Skeletal muscle tissue (tissue), 3 donors: ENCODE measurements at regions not wholly inside any gene's neighbourhood (a gene's known extent, or its start where the extent isn't known, plus 50 kb on each side); places are given as distances from the start of the nearest gene placed in this dataset.

Experiments
- H3K27ac ChIP-seq: one replicate; pipeline ENCODE4 v1.7.0; 2013; ENCODE audit warnings: mild to moderate bottlenecking, low read depth, low read length, inconsistent platforms
- H3K27me3 ChIP-seq, 3 donors: one replicate each; pipeline ENCODE4 v1.7.0; 2013; ENCODE audit warnings: low read length in 3 of 3; ENCODE audit not compliant: control insufficient read depth in 3 of 3, insufficient read depth in 3 of 3
- H3K36me3 ChIP-seq, 3 donors: one replicate each; pipeline ENCODE4 v1.7.0; 2013; ENCODE audit warnings: low read length in 3 of 3; ENCODE audit not compliant: control insufficient read depth in 3 of 3, insufficient read depth in 3 of 3
- H3K4me1 ChIP-seq, 3 donors: one replicate each; pipeline ENCODE4 v1.7.0; 2013; ENCODE audit warnings: low read length in 3 of 3, mild to moderate bottlenecking in 3 of 3; ENCODE audit not compliant: control insufficient read depth in 3 of 3, insufficient read depth in 3 of 3
- H3K4me3 ChIP-seq, 3 donors: one replicate each; pipeline ENCODE4 v1.7.0; 2013; ENCODE audit warnings: low read length in 3 of 3
- H3K9ac ChIP-seq, 3 donors: one replicate each; pipeline ENCODE4 v1.7.0; 2013; ENCODE audit warnings: low read length in 3 of 3, mild to moderate bottlenecking in 3 of 3, moderate library complexity in 2 of 3, low read depth in 1 of 3
- H3K9me3 ChIP-seq, 3 donors: one replicate each; pipeline ENCODE4 v1.7.0; 2013; ENCODE audit warnings: low read length in 3 of 3; ENCODE audit not compliant: control insufficient read depth in 3 of 3
- donor health status: Osteomylitis.

DNA sequence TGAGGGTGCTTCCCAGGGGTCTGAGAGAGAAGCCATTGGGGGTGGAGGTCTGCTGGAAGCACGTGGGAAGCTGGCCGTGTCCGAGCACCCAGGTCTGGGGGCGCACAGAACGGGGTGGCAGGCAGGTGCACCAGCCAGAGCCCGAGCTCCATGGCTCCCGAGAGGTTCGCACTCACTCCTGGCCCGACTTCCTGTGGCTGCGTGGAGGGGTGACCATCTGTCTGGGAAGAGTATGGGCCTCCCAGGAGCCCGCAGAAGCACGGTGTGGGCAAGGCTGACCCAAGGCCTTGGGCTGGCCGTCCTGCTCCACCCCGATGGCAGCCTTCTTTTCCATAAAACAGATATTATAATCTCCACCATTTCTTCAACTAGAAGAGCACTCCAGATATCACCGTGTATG lies 256.0 kb upstream of the B3GAT1 start:
- peaks cover 0 to 30% (median 5%) of the 10 kb centered on the region in 3 donors for H3K27me3 ChIP-seq
- H3K4me1 ChIP-seq, result no peaks in the 10 kb centered on the region
- H3K9me3 ChIP-seq, result peaks cover 0 to 2% (median 0%) of the 10 kb centered on the region in 3 donors
- H3K27ac ChIP-seq, result no peak overlapping the region
- no peak overlapping the region for H3K9ac ChIP-seq
- no peaks in the 10 kb centered on the region for H3K36me3 ChIP-seq
- no peak overlapping the region for H3K4me3 ChIP-seq

DNA sequence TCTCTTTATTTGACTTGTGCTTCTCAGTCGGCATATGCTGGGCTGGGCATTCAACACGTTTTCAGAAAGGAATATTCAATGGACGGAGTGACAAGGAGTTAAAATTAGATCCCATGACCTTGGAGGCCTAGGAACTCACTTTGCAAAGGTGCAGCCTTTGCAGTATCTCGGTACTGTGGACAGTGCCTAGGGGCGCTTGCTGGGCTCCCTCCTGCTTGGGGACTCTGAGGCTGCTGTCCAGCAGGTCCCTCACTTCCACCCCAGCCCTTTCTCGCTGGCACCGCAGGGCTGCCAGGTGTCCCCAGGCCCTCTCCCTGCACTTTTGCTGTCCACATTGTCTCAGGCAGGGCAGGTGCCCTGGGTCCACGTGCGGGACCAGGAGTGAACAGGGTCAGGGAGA lies 255.5 kb upstream of the B3GAT1 start:
- Histone ChIP-seq H3K9me3 (peaks cover 0 to 2% (median 0%) of the 10 kb centered on the region in 3 donors), H3K9ac (no peak overlapping the region), H3K36me3 (no peaks in the 10 kb centered on the region), H3K27me3 (peaks cover 0 to 30% (median 5%) of the 10 kb centered on the region in 3 donors), H3K4me3 (no peak overlapping the region), H3K4me1 (no peaks in the 10 kb centered on the region), H3K27ac (no peak overlapping the region)

DNA sequence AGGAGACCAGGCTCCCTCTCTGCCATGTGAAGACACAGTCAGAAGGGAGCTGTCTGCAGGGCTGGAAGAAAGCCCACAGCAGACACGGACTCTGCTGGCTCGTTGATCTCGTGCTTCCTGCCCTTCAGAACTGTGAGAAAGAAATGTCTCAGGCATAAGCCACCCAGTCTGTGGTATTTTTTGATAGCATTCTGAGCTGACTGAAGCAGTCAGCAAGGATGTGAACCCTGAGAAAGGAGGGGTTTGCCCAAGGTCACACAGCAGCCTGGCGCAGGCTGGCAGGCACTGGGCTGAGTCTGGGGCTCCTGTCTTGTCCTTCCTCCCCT lies 255.1 kb upstream of the B3GAT1 start:
- Histone ChIP-seq H3K36me3 (no peaks in the 10 kb centered on the region), H3K27ac (no peak overlapping the region), H3K4me3 (no peak overlapping the region), H3K27me3 (peaks cover 0 to 30% (median 5%) of the 10 kb centered on the region in 3 donors), H3K9me3 (peaks cover 0 to 2% (median 0%) of the 10 kb centered on the region in 3 donors), H3K4me1 (no peaks in the 10 kb centered on the region), H3K9ac (no peak overlapping the region)

DNA sequence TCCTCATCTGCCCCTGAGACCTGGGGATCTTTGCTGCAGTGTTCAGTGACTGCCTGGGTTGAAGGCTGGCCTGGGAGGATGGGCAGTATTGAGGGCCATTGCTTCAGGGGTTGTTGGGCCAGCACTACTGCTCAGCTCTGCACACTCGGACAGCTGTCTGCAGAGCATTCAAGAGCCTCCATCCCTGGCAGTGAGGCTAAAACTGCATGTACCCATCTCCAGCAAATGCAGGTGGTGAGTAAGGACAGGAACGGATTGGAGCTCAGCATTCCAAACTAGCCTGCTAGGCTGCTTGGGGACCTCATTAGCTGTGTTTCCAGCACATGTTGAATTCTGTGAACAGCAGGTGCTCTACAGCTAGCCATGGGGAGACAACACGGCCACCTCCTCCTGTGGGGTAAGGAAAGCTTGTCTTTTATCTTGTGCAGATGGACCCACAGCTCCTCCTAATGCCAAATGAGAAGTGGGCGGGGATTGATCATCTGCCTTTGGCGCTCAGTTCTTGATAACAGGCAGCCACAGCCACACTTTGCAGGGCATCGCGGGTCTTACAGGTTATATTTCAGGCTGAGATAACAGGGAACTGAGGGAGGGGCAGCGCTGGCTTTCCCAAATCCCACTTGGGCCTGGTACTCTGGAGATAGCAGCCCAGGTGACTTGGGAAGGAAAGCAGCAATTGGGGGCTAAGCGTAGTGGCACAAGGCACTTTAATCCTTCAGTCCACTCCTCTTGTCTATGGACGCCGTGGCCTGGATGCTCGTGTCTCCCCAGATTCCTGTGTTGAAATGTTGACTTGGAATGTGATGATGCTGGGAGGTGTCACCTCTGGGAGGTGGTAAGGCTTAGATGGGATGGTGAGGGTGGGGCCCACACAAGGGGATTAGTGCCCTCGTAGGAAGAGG lies 254.5 kb upstream of the B3GAT1 start:
- H3K4me1 ChIP-seq, result no peaks in the 10 kb centered on the region
- no peak overlapping the region for H3K4me3 ChIP-seq
- H3K36me3 ChIP-seq, result no peaks in the 10 kb centered on the region
- H3K9ac ChIP-seq, result no peak overlapping the region
- H3K27ac ChIP-seq, result no peak overlapping the region
- peaks cover 0 to 26% (median 5%) of the 10 kb centered on the region in 3 donors for H3K27me3 ChIP-seq
- peaks cover 0 to 2% (median 0%) of the 10 kb centered on the region in 3 donors for H3K9me3 ChIP-seq

DNA sequence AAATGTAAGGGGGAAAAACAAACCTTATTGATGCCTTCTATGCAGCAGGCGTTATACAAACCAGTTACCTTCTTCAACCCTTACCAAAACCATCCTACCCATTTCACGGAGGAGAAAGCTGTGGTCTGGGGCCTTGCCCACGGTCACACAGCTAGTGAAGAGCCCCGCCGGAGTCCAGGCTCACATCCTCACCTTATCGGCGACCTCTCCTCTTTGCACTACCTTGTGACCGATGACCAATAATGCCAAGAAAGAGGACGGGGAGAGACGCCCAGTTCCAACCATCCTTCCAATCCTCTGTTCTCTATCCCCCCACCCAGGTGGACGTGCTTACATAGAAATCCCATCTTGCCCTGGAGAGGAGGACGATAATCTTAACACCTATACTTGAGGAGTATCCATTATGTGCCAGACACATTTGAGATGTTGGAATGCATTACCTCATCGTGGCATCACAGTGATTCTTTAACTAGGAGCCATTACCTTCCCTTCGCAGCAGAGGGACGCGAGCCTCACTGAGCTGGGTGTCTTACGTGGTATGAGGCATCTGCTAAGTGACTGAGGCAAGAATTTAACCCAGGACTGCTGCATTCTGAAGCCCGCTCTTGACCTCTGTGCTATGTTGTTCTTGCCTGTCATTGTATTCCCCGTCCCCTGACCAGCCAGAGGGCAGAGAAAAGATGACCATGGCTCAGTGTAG lies 253.7 kb upstream of the B3GAT1 start:
- peaks cover 0 to 19% (median 5%) of the 10 kb centered on the region in 3 donors for H3K27me3 ChIP-seq
- H3K27ac ChIP-seq, result no peak overlapping the region
- no peaks in the 10 kb centered on the region for H3K4me1 ChIP-seq
- H3K9me3 ChIP-seq, result peaks cover 0 to 2% (median 0%) of the 10 kb centered on the region in 3 donors
- no peak overlapping the region for H3K9ac ChIP-seq
- no peak overlapping the region for H3K4me3 ChIP-seq
- H3K36me3 ChIP-seq, result no peaks in the 10 kb centered on the region

DNA sequence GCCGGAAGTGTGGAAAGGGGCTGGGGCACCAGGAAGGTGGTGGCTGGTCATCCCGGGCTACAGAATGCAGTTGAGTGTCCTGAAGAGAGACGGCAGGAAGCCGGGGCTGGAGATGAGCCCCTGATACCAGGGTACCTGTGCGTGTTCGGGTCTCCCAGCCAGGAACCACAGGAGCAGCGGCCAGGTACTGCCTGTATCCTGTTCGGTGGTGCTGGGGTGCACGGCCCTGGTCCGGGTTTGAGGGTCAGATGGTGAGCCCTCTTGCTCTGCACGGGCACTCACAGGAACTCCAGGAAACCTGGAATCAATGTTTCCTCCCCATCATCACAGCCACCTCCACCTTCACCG lies 253.1 kb upstream of the B3GAT1 start:
- Histone ChIP-seq H3K27me3 (peaks cover 0 to 14% (median 5%) of the 10 kb centered on the region in 3 donors), H3K36me3 (no peaks in the 10 kb centered on the region), H3K9ac (no peak overlapping the region), H3K4me1 (no peaks in the 10 kb centered on the region), H3K9me3 (peaks cover 0 to 2% (median 0%) of the 10 kb centered on the region in 3 donors), H3K4me3 (no peak overlapping the region), H3K27ac (no peak overlapping the region)

DNA sequence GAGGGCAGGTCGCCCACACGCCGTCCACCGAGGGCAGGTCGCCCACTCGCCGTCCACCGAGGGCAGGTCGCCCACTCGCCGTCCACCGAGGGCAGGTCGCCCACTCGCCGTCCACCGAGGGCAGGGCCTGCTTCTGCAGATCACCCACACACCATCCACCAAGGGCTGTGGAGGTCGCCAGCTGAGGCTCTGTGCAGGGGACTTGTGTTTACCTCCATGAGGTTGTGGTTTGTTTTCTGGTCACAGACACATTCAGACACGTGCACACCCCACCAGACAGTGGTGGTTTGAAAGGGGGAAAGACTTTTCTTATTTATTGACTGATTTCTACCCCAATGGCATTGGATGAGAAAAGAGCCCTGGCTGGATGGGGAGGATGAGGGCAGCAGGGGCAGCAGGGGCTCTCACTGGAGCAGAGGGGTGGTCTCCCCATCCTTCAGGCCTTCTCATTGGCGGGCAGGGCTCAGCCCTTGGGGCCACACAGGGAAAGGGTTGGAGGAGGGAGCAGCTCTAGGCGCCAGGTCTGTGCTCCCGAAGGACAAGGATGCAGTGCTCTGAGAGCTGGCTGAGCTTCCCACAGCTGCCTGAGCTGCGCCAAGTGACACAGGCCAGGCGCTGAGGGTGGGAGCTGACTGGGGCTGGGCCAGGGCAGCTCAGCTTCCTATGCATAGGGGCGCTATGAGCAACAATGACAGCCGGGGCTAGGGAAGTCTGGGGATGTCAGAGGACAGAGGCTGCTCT lies 252.6 kb upstream of the B3GAT1 start:
- Histone ChIP-seq H3K27ac (no peak overlapping the region), H3K9me3 (peaks cover 0 to 2% (median 0%) of the 10 kb centered on the region in 3 donors), H3K4me3 (no peak overlapping the region), H3K9ac (no peak overlapping the region), H3K36me3 (no peaks in the 10 kb centered on the region), H3K4me1 (no peaks in the 10 kb centered on the region), H3K27me3 (peaks cover 0 to 9% (median 5%) of the 10 kb centered on the region in 3 donors)

DNA sequence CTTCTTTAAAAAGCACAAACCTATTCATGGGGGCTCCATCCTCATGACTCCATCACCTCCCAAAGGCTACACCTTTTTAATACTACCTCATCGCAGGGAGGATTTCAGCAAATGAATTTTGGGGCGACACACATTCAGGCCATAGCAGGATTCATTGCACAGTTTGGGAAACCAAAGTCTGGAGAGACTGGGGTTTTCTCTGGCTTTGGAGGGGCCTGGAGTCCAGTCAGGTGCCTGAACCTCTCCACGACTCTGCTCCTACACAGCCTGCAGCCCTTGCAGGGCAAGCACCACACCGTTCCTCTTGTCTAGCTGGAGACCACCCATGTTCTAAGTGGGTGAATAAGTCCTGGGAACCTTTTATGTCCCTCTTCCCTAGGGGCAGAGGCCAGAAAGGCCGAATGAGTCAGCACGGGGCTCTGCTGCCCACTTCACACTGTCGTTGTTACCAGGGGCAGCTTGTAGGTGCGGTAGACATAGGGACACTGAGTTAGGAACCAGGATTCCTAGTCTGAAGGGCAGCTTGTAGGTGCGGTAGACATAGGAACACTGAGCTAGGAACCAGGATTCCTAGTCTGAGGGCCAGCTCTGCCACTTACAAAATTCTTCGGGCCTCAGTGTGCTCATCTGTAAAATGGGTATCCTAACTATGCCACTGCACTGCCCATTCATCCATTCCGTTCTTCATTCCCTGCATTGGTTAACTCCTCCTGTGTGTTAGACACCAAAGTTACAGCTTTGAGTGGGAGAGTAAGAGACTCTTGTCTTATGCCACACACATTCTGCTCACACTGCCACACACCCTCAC lies 251.7 kb upstream of the B3GAT1 start:
- no peaks in the 10 kb centered on the region for H3K4me1 ChIP-seq
- no peak overlapping the region for H3K27ac ChIP-seq
- peaks cover 0 to 3% (median 2%) of the 10 kb centered on the region in 3 donors for H3K27me3 ChIP-seq
- no peak overlapping the region for H3K4me3 ChIP-seq
- no peaks in the 10 kb centered on the region for H3K36me3 ChIP-seq
- H3K9me3 ChIP-seq, result peaks cover 0 to 2% (median 0%) of the 10 kb centered on the region in 3 donors
- H3K9ac ChIP-seq, result no peak overlapping the region

DNA sequence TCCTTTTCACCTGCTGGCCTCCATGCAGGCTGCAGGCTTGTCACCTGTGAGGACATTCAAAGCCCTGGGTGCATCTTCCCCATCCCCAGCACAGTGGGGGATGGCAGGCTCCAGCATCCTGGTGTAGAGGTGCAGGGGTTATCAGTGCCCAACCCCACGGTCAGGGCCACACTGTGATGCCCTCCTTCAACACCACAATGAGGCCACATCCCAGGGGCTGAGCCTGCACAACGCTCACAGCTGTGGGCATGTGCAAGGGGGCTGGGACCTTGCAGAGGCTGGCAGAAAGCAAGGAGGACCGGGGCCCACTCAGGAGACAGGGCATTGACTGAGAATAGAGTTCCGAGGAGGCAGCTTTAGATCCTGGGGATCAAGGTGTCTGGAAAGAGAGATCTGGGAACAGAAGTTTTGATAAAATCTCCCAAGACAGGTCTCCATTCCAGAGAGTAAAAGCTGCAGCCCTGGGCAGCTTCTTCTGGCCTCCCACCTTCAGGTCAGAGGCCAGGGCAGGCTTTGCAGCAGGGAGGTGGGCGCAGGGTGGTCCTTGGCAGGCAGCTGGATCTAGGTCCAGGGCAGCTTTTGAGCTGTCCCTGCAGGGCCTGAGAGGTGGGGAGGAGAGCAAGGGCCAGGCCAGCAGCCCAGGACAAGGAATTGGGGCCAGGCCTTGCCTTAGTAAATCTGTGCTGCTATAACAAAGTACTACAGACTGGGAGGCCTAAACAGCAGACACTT lies 250.8 kb upstream of the B3GAT1 start:
- Histone ChIP-seq H3K4me3 (no peak overlapping the region), H3K4me1 (no peaks in the 10 kb centered on the region), H3K9me3 (peaks cover 0 to under 1% (median 0%) of the 10 kb centered on the region in 3 donors), H3K9ac (no peak overlapping the region), H3K27me3 (peaks cover 0 to under 1% (median 0%) of the 10 kb centered on the region in 3 donors), H3K36me3 (no peaks in the 10 kb centered on the region), H3K27ac (no peak overlapping the region)
